ENCODE measurements at regions not wholly inside any gene's neighbourhood (a gene's known extent, or its start where the extent isn't known, plus 50 kb on each side); places are given as distances from the start of the nearest gene placed in this dataset.

- ChIA-PET CTCF (no interaction called here), POLR2A (no interaction called here)
- peaks cover 4% of the 10 kb centered on the region for H3K27me3 ChIP-seq (ENCODE audit: control insufficient read depth, insufficient read depth, low read length)
- no peaks in the 10 kb centered on the region for H3K9me3 ChIP-seq (ENCODE audit: control insufficient read depth, insufficient read depth, low read length)
- H3K4me3 ChIP-seq (ENCODE audit: low read depth, low read length), result no peak overlapping the region
- TF ChIP-seq, protein P1, sequence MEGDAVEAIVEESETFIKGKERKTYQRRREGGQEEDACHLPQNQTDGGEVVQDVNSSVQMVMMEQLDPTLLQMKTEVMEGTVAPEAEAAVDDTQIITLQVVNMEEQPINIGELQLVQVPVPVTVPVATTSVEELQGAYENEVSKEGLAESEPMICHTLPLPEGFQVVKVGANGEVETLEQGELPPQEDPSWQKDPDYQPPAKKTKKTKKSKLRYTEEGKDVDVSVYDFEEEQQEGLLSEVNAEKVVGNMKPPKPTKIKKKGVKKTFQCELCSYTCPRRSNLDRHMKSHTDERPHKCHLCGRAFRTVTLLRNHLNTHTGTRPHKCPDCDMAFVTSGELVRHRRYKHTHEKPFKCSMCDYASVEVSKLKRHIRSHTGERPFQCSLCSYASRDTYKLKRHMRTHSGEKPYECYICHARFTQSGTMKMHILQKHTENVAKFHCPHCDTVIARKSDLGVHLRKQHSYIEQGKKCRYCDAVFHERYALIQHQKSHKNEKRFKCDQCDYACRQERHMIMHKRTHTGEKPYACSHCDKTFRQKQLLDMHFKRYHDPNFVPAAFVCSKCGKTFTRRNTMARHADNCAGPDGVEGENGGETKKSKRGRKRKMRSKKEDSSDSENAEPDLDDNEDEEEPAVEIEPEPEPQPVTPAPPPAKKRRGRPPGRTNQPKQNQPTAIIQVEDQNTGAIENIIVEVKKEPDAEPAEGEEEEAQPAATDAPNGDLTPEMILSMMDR (IDR thresholded peaks at IDR 0.05; ENCODE audit: low read depth, low read length), result no peak
- no peak for DNase-seq (ENCODE audit: low read depth, low spot score)
- no peak overlapping the region for H3K27ac ChIP-seq (ENCODE audit: low read depth, low read length)
Measured at GRCh38 chr3:31465999-31466398, 66.7 kb upstream of the STT3B start.

GRCh38 chr3:31466866-31467265 is 65.9 kb upstream of the STT3B start:
- no peak for DNase-seq (ENCODE audit: low read depth, low spot score)
- Histone ChIP-seq H3K9me3 (ENCODE audit: control insufficient read depth, insufficient read depth, low read length) (no peaks in the 10 kb centered on the region), H3K4me3 (ENCODE audit: low read depth, low read length) (no peak overlapping the region), H3K27me3 (ENCODE audit: control insufficient read depth, insufficient read depth, low read length) (peaks cover 4% of the 10 kb centered on the region), H3K27ac (ENCODE audit: low read depth, low read length) (no peak overlapping the region)
- TF ChIP-seq, protein P1 (IDR thresholded peaks at IDR 0.05; ENCODE audit: low read depth, low read length), result no peak
- ChIA-PET POLR2A (no interaction called here), CTCF (no interaction called here)

GRCh38 chr3:31468433-31468832 is 64.3 kb upstream of the STT3B start:
- no peak overlapping the region for H3K4me3 ChIP-seq (ENCODE audit: low read depth, low read length)
- H3K27ac ChIP-seq (ENCODE audit: low read depth, low read length), result no peak overlapping the region
- CTCF ChIA-PET, result no interaction called here
- no peaks in the 10 kb centered on the region for H3K9me3 ChIP-seq (ENCODE audit: control insufficient read depth, insufficient read depth, low read length)
- no peak for DNase-seq (ENCODE audit: low read depth, low spot score)
- TF ChIP-seq, protein P1 (IDR thresholded peaks at IDR 0.05; ENCODE audit: low read depth, low read length), result no peak
- POLR2A ChIA-PET, result no interaction called here
- peaks cover 4% of the 10 kb centered on the region for H3K27me3 ChIP-seq (ENCODE audit: control insufficient read depth, insufficient read depth, low read length)

GRCh38 chr3:31469385-31469784 is 63.3 kb upstream of the STT3B start:
- H3K9me3 ChIP-seq (ENCODE audit: control insufficient read depth, insufficient read depth, low read length), result no peaks in the 10 kb centered on the region
- TF ChIP-seq, protein P1 (IDR thresholded peaks at IDR 0.05; ENCODE audit: low read depth, low read length), result no peak
- peaks cover 4% of the 10 kb centered on the region for H3K27me3 ChIP-seq (ENCODE audit: control insufficient read depth, insufficient read depth, low read length)
- H3K4me3 ChIP-seq (ENCODE audit: low read depth, low read length), result no peak overlapping the region
- CTCF ChIA-PET, result no interaction called here
- POLR2A ChIA-PET, result no interaction called here
- DNase-seq (ENCODE audit: low read depth, low spot score), result no peak
- H3K27ac ChIP-seq (ENCODE audit: low read depth, low read length), result no peak overlapping the region

GRCh38 chr3:31472479-31473390 is 60.0 kb upstream of the STT3B start:
- Histone ChIP-seq H3K27ac (ENCODE audit: low read depth, low read length) (no peak overlapping the region), H3K4me3 (ENCODE audit: low read depth, low read length) (no peak overlapping the region), H3K27me3 (ENCODE audit: control insufficient read depth, insufficient read depth, low read length) (no peaks in the 10 kb centered on the region), H3K9me3 (ENCODE audit: control insufficient read depth, insufficient read depth, low read length) (no peaks in the 10 kb centered on the region)
- ChIA-PET POLR2A (no interaction called here), CTCF (no interaction called here)
- TF ChIP-seq, protein P1 (IDR thresholded peaks at IDR 0.05; ENCODE audit: low read depth, low read length), result no peak
- no peak for DNase-seq (ENCODE audit: low read depth, low spot score)

All from AG04450 (cell line).